ENCODE measurements at regions not wholly inside any gene's neighbourhood (a gene's known extent, or its start where the extent isn't known, plus 50 kb on each side); places are given as distances from the start of the nearest gene placed in this dataset.

- H3K27me3 ChIP-seq, result no peaks in the 10 kb centered on the region
- TF ChIP-seq POLR2A (IDR thresholded peaks at IDR 0.05) (no peak), CTCF (IDR thresholded peaks at IDR 0.05) (no peak)
- H3K4me1 ChIP-seq, result no peaks in the 10 kb centered on the region
- 86 to 90% methylated on average over 8 of the region's 8 CpGs for WGBS, 2 donors
- no peaks in the 10 kb centered on the region for H3K9me3 ChIP-seq
- H3K36me3 ChIP-seq (ENCODE audit: low read depth, missing control alignments), result no peaks in the 10 kb centered on the region
- DNase-seq, result no peak
- intact Hi-C loops (cut with DNase I; ENCODE audit: low total_unique reads), result no loop called here
- no peak overlapping the region for H3K4me3 ChIP-seq
- no peak overlapping the region for H3K27ac ChIP-seq
These were observed 414.1 kb upstream of the GOT2 start for GRCh38 chr16:59148056-59148768.

GRCh38 chr16:59146140-59146539, 412.0 kb upstream of the GOT2 start:
- no peaks in the 10 kb centered on the region for H3K36me3 ChIP-seq (ENCODE audit: low read depth, missing control alignments)
- no peak overlapping the region for H3K27ac ChIP-seq
- H3K4me1 ChIP-seq, result no peaks in the 10 kb centered on the region
- intact Hi-C loops (cut with DNase I; ENCODE audit: low total_unique reads), result no loop called here
- WGBS, 2 donors, result 95 to 96% methylated on average over 3 of the region's 3 CpGs
- H3K4me3 ChIP-seq, result no peak overlapping the region
- DNase-seq, result no peak
- no peak for TF ChIP-seq POLR2A (IDR thresholded peaks at IDR 0.05)
- no peak for TF ChIP-seq CTCF (IDR thresholded peaks at IDR 0.05)
- H3K9me3 ChIP-seq, result no peaks in the 10 kb centered on the region
- no peaks in the 10 kb centered on the region for H3K27me3 ChIP-seq

DNA sequence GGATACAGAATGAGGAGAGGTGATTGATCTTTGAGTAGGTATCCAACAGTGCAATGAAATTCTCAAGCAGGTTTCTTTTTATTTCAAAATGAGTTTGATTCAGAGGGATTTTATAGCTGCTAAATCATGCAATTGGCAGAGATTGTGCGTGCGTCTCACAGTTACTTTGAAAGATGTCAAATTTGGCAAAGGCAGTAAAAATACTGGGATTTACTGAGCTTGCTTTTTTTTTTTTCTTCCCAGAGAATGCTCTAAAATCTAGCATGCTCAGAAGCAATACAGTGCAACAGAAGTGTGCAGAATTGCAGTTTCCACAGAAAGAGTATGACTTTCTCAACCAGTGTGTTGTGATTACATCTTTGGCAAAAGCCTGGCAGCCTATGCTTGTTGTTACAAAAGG, 410.7 kb upstream of the GOT2 start:
- DNase-seq, result no peak
- Histone ChIP-seq H3K4me1 (no peaks in the 10 kb centered on the region), H3K36me3 (ENCODE audit: low read depth, missing control alignments) (no peaks in the 10 kb centered on the region), H3K4me3 (no peak overlapping the region), H3K9me3 (no peaks in the 10 kb centered on the region), H3K27me3 (no peaks in the 10 kb centered on the region), H3K27ac (no peak overlapping the region)
- no peak for TF ChIP-seq CTCF (IDR thresholded peaks at IDR 0.05)
- TF ChIP-seq POLR2A (IDR thresholded peaks at IDR 0.05), result no peak
- WGBS, 2 donors, result 53 to 62% methylated on average over 2 of the region's 2 CpGs
- intact Hi-C loops (cut with DNase I; ENCODE audit: low total_unique reads), result no loop called here

GRCh38 chr16:59144326-59144725, 410.2 kb upstream of the GOT2 start:
- no peak overlapping the region for H3K4me3 ChIP-seq
- H3K36me3 ChIP-seq (ENCODE audit: low read depth, missing control alignments), result no peaks in the 10 kb centered on the region
- no peaks in the 10 kb centered on the region for H3K27me3 ChIP-seq
- no peak for DNase-seq
- H3K9me3 ChIP-seq, result no peaks in the 10 kb centered on the region
- intact Hi-C loops (cut with DNase I; ENCODE audit: low total_unique reads), result no loop called here
- no peak for TF ChIP-seq CTCF (IDR thresholded peaks at IDR 0.05)
- TF ChIP-seq POLR2A (IDR thresholded peaks at IDR 0.05), result no peak
- H3K27ac ChIP-seq, result no peak overlapping the region
- no peaks in the 10 kb centered on the region for H3K4me1 ChIP-seq
- 46 to 64% methylated on average over 1 of the region's 1 CpG for WGBS, 2 donors

DNA sequence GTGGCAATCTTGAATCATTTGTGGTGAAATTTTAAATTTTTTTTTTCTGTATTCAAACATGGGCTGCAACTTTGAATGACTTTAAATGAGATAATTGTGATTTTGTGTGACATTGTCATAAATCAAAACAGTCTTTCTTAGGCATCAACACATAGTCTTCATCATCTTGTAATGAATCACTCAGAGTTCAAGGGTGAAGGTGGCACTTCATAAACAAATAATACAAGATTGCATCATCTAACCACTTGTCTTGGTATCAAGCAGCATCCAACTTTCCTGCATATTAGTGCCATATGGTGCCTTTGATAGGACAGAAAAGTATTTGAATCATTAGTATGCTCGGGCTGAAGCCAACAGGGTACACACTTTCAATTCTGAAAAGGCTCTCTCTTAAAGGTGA, 392.4 kb upstream of the GOT2 start:
- H3K4me1 ChIP-seq, result no peaks in the 10 kb centered on the region
- intact Hi-C loops (cut with DNase I; ENCODE audit: low total_unique reads), result no loop called here
- TF ChIP-seq CTCF (IDR thresholded peaks at IDR 0.05), result no peak
- TF ChIP-seq POLR2A (IDR thresholded peaks at IDR 0.05), result no peak
- H3K27me3 ChIP-seq, result no peaks in the 10 kb centered on the region
- no peaks in the 10 kb centered on the region for H3K9me3 ChIP-seq
- H3K4me3 ChIP-seq, result no peak overlapping the region
- no peak overlapping the region for H3K27ac ChIP-seq
- no peak for DNase-seq
- whole genome bisulfite sequencing, 2 donors, result 83 to 89% methylated on average over 1 of the region's 1 CpG
- no peaks in the 10 kb centered on the region for H3K36me3 ChIP-seq (ENCODE audit: low read depth, missing control alignments)

Data from testis (tissue), 2 donors.